ELR (cell line): ENCODE measurements at regions not wholly inside any gene's neighbourhood (a gene's known extent, or its start where the extent isn't known, plus 50 kb on each side); places are given as distances from the start of the nearest gene placed in this dataset.

Source experiments
- DNase-seq: peaks from one replicate; pipeline ENCODE4 v3.0.0-alpha.2; 2015; ENCODE audit warnings: low read depth

DNA sequence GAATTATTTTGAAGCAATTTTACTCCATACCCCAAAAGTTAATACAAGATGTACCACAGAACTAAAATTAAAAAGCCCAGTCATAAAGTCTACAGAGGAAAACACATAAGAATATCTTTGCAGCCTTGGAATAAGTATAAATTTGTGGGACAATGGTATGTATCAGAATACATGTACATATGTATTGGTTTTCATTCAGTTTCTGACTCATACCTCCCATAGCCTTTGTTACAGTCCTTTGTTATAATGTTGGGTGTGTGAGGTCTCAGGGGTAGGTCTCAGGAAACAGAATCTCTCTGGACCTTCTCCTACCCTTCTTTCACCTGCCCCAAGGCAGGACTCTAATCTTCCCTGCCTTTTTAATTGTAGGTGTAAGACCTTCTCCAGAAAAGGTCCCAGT is 1370.7 kb upstream of the CDH2 start:
- DNase-seq: no peak

GRCh38 chr18:29540548-29540947 is 1363.6 kb upstream of the CDH2 start:
- no peak for DNase-seq

DNA sequence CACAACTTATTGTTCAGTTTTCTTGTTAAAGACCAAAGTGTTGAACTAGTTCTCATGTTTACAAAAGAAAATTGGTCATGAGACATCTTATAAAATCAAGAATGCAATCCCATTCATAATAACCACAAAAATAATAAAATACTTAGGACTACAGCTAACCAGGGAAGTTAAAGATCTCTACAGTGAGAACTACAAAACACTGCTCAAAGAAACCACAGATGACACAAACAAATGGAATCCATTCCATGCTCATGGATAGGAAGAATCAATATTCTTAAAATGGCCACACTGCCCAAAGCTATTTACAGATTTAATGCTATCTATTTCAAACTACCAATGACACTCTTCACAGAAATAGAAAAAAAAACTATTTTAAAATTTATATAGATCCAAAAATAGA is 1354.8 kb upstream of the CDH2 start:
- DNase-seq: peak; percentile 42

DNA sequence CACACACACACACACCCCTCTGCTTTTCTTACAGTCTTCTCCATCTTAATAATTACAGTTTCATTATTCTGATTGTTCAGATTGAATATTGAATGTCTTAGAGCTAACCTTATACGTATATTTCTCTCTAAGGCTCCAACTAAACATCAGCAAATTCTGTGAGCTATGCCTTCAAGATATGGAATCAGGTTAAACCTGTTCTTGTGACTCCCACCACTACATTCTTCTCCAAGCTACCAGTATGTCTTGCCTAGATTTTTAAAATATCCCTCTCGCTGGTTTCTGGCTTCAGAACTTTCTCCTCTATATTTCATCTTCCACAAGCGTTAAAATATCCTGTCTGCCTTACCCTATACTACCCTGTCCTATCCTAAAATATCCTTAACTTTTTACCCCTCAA is 1346.4 kb upstream of the CDH2 start:
- no peak for DNase-seq

- DNase-seq: no peak
Measured at GRCh38 chr18:29512761-29513160, 1335.8 kb upstream of the CDH2 start.

DNA sequence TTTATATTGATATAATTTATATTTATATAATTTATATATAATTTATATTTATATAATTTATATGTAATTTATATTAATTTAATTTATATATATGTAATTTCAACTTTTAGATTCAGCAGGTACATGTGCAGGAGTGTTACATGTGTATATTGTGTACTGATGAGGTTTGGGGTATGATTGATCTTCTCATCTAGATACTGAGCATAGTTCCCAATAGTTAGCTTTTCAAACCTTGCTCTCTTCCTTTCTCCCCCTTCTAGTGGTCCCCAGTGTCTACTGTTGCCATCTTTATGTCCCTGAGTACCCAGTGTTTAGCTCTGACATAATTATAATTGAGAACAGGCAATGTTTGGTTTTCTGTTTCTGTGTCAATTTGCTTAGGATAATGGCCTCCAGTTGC is 1335.3 kb upstream of the CDH2 start:
- no peak for DNase-seq

GRCh38 chr18:29501952-29502351 is 1325.0 kb upstream of the CDH2 start:
- DNase-seq: peak; percentile 92

DNA sequence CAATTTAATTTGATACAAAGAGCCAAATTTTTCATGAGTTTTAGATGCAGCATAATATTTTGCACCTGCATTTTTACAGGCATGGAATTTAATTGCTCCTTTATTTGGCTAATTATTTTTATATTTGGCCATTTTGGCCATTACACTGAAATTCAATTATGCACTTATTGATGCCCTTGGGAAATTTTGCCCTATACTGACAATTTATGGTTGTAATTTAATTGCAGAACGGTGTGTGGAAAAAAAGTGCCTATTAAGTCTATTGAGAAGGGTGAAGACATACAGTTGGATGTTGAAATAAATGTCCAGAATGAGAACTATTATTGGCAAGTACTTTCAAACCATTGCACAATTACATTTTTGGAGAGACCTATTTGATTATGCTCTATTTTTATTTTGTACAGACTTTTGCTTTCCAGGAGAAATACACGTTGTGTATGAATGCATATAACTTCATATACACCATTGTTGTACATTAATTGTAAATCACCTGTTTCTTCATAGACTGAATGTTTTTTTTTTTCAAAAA is 1319.3 kb upstream of the CDH2 start:
- DNase-seq: no peak

DNA sequence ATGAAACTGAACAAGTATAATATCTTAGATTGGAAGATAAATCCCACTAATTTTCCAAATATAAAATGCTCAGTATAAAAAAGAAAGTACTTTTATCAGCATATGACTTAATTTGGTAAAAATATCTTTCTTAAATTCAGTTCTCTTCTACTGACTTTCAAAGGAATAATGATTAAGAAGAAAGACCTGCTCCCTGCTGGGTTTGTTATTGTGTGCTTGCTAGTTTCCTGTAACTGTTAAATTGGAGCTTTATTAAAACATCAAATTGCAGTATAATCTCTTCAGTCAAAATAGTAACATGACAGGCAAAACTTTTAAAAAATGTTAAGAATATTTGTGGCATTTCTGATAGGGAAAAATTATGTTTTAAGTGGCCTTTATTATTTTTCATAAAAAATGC is 1317.4 kb upstream of the CDH2 start:
- DNase-seq: no peak

DNA sequence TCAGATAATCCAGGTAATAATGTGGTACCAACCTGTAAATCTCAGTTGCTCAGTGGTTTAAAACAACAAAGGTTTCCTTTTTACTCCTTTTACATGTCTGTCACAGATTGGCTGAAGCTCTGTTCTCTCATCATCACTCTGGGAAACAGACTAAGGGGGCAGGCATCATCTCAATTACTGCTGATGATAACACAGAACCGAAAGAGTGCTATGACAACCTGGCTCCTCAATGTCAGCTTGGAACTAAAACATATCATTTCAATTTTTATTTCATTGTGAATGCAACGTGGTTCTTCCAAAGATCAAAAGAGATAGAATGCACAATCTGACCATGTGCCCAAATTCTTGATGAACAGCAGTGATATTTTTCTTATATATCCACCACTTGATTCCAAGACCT is 1315.0 kb upstream of the CDH2 start:
- no peak for DNase-seq

DNA sequence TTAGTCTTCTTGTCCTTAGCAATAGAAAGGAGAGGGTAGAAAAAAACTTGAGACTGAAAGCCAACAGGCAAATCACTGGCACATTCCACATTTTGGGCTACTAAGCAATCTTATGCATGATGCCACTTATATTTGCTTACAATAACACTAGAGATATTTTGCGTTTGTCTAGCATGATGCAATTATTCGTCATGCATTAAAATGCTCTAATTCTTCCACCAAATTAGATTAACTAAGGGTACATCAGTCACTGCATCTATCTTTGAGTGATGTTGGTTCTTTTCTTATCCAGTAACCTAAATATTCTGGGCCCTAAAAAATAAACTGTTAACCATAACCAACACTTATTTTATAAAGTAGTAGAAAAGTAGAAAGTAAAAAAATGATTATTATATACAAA is 1311.7 kb upstream of the CDH2 start:
- DNase-seq: peak; percentile 1

- no peak for DNase-seq
Measured at GRCh38 chr18:29465526-29465925, 1288.6 kb upstream of the CDH2 start.

- DNase-seq: no peak
Measured at GRCh38 chr18:29459972-29460371, 1283.0 kb upstream of the CDH2 start.

DNA sequence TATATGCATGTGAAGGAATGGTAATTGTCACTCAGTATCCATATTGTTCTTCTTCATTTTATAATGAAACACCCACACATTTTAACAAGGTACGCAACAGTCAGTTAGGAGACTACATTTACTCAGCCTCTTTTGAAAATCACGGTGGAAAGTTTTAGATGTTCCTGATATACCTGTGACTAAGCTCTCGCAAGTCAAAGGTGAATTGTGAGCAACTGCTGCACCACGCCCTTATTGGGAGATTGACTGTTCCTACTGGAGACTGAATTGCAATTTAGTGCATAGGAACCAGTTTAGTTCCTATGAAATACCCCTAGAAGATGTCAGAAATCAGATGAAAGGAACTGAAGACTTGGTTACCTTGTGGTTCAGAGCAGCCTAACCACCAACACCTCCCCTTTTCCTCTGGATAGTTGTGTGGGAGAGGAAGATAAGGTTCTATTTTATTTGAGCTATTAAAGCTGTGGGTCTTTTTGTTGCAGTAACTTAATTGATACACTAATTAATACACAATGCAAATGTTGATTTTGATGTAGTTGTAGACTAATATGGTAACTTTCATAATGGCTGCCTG is 1280.5 kb upstream of the CDH2 start:
- no peak for DNase-seq

- no peak for DNase-seq
Measured at GRCh38 chr18:29449424-29449823, 1272.5 kb upstream of the CDH2 start.

DNA sequence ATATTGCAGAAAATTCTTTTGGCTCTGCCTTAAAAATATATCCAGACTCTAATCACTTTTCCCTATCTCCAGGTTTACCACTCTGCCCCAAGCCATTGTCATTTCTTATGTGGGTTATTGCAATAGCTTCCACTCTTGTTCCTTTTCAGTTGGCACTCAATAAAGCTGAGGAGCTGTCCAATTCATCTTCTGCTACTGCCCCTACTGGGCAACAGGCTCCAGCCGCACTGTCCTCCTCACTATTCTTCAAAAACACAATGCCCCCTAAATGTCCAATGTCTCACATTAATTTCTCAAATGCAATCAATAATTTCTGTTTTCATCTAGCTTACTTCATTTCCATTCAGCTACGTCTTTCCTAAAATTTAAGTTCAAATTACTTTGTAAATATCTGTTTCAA is 1262.5 kb upstream of the CDH2 start:
- DNase-seq: no peak

DNA sequence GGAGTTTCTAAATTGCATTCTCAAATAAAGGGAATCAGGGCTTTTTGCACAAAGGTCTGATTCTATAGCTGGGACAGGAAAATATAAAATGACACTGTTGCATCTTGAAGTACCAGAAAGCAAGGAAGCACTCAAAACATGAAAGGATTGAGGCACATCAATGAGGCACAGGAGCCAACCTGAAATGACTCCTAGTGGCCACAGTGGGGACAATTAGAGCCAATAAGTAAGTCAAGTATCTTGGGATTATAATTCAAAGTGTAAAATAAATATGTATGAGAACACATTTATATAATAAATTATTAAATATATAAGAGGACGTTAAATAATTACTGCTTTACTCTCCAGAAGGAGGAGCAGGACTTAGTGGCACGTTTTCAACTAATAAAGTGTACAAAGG is 1259.5 kb upstream of the CDH2 start:
- DNase-seq: no peak

GRCh38 chr18:29434650-29435049 is 1257.7 kb upstream of the CDH2 start:
- no peak for DNase-seq

GRCh38 chr18:29430416-29430815 is 1253.5 kb upstream of the CDH2 start:
- peak; percentile 22 for DNase-seq

DNA sequence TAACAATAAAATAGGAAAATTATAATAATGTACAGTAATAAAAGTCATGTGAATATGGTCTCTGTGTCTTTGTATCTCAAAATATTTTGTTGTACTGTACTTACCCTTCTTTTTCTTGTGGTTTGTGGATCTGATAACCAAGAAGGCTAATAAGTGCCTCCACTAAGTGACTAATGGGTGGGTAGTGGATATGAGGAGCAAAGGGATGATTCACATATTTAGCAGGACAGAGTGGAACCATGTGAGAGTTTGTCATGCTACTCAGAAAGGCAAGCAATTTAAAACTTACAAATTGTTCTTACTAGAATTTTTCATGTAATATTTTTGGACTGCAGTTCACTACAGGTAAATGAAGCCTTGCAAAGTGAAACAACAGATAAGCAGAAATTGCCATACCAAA is 1241.2 kb upstream of the CDH2 start:
- peak; percentile 81 for DNase-seq

DNA sequence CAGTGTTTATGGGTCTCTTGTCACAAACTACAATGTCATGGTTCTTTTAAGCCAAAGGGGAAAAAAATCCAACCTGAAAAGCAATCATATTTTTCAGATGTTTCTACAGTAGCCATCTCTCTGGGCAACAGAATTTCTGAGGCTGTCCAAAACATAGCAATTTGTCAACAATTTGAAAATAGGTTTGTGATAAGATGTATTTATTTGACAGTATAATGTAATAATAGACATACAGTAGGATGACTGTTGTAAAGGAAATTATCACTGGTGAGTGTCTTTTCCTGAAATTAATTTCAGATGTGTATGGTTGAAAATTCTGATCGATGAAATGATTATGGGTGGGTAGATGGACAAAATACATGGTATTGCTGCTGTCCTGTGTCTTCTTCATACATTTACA is 1230.1 kb upstream of the CDH2 start:
- DNase-seq: no peak

DNA sequence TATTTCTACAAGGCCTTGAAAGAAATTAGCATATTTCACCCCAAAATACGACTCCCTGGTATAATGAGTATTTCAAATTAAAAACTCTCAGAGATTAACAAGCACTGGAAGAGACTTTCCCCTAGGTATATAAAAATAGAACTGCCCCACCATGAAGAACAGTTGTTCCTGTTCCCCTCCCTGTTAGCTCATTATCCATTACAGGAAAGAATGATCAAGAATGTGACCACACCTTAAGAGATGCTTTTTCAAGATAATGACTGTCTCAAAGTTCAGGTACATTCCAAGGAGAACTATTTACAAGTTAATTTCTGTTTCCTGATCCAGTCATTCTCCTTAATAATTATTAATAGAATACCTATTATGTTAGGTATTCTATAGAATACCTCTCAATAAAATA is 1220.6 kb upstream of the CDH2 start:
- no peak for DNase-seq

- peak; percentile 28 for DNase-seq
Measured at GRCh38 chr18:29383311-29384273, 1206.7 kb upstream of the CDH2 start.
